Upper lobe of right lung (tissue), 1 donor: ENCODE measurements at regions not wholly inside any gene's neighbourhood (a gene's known extent, or its start where the extent isn't known, plus 50 kb on each side); places are given as distances from the start of the nearest gene placed in this dataset.

Experiments
- ATAC-seq: fragments of 200-7000 bp; cut with Tn5 transposase; one replicate; pipeline ENCODE4 v1.9.1; 2020; ENCODE audit warnings: mild to moderate bottlenecking, moderate library complexity
- DNase-seq: peaks from one replicate; pipeline ENCODE4 v3.0.0-alpha.2; 2020
- H3K27ac ChIP-seq: fragments of 200-600 bp; one replicate; pipeline ENCODE4 v1.8.0; 2022
- H3K27me3 ChIP-seq: fragments of 200-600 bp; one replicate; pipeline ENCODE4 v1.8.0; 2022; ENCODE audit warnings: mild to moderate bottlenecking
- H3K36me3 ChIP-seq: fragments of 200-600 bp; one replicate; pipeline ENCODE4 v1.8.0; 2022
- H3K4me1 ChIP-seq: fragments of 200-600 bp; one replicate; pipeline ENCODE4 v1.8.0; 2022
- H3K4me3 ChIP-seq: fragments of 200-600 bp; one replicate; pipeline ENCODE4 v1.8.0; 2022; ENCODE audit warnings: mild to moderate bottlenecking
- H3K9me3 ChIP-seq: fragments of 200-600 bp; one replicate; pipeline ENCODE4 v1.8.0; 2022
- intact Hi-C: fragments of 100-400 bp; cut with DNase I; formaldehyde crosslinking; loops from one replicate; pipeline ENCODE4 v1.11.0; 2022
- TF ChIP-seq, protein P1 (sequence below): fragments of 200-600 bp; IDR thresholded peaks from one replicate; pipeline ENCODE4 v1.8.0; 2022; ENCODE audit warnings: antibody characterized with exemption
- donor health status: DM: no; HTN: yes; CAD: no; lungs with severe emphysema.

GRCh38 chr1:58333511-58333910 is 213.0 kb downstream of the OMA1 start:
- intact Hi-C loops = no loop called here
- ATAC-seq = no peak

GRCh38 chr1:58331156-58331555 is 215.4 kb downstream of the OMA1 start:
- DNase-seq (no peak), ATAC-seq (no peak)
- TF ChIP-seq, protein P1, sequence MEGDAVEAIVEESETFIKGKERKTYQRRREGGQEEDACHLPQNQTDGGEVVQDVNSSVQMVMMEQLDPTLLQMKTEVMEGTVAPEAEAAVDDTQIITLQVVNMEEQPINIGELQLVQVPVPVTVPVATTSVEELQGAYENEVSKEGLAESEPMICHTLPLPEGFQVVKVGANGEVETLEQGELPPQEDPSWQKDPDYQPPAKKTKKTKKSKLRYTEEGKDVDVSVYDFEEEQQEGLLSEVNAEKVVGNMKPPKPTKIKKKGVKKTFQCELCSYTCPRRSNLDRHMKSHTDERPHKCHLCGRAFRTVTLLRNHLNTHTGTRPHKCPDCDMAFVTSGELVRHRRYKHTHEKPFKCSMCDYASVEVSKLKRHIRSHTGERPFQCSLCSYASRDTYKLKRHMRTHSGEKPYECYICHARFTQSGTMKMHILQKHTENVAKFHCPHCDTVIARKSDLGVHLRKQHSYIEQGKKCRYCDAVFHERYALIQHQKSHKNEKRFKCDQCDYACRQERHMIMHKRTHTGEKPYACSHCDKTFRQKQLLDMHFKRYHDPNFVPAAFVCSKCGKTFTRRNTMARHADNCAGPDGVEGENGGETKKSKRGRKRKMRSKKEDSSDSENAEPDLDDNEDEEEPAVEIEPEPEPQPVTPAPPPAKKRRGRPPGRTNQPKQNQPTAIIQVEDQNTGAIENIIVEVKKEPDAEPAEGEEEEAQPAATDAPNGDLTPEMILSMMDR = no peak
- intact Hi-C loops = no loop called here
- no peaks in the 10 kb centered on the region for H3K36me3 ChIP-seq
- no peaks in the 10 kb centered on the region for H3K9me3 ChIP-seq
- H3K27me3 ChIP-seq = no peaks in the 10 kb centered on the region
- H3K4me1 ChIP-seq = no peaks in the 10 kb centered on the region
- no peak overlapping the region for H3K4me3 ChIP-seq
- H3K27ac ChIP-seq = no peak overlapping the region

More at GRCh38 chr1:58333511-58333910, 213.0 kb downstream of the OMA1 start:
- Histone ChIP-seq H3K27me3 (no peaks in the 10 kb centered on the region), H3K27ac (no peak overlapping the region), H3K9me3 (no peaks in the 10 kb centered on the region), H3K36me3 (no peaks in the 10 kb centered on the region), H3K4me3 (no peak overlapping the region), H3K4me1 (no peaks in the 10 kb centered on the region)
- no peak for DNase-seq
- TF ChIP-seq, protein P1 = no peak

DNA sequence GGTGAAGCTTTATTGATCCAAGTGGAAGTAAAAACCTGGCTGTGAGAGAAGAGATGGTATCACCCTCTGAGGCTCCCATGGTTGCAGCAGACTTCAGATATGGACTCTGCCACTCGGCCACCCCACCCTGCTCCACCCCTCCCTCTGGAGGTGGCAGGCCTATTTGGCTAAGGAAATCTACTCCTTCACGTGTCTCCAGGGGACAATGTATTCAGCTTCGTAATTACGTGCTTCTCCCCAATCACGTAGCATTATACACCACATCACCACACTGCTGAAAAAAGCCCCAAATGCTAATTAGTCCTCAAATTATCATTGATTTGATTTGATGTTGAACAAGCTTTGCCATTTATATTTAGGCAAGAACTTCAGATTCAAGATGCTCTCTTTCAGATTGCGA is 220.7 kb downstream of the OMA1 start:
- intact Hi-C loops = no loop called here
- DNase-seq = no peak

DNA sequence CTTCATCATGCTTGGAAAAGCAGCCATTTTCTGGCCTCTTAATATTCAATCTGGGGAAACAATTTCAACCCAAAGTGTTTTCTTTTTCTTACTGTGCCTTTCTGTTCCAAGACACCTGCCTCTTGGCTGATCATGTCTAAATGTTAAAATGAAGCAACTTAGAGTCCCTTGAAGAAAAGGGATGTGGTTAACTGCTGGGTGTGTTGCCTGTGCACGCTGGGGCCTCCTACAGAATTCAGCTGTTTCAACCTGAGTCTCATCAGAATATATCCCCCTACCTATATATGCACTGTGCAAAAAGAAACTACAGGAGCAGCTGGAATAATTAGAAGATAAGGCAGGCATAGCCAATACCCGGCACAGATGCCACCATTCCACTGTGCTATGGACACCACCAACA is 222.0 kb downstream of the OMA1 start:
- intact Hi-C loops = no loop called here
- Histone ChIP-seq H3K27ac (no peak overlapping the region), H3K4me3 (no peak overlapping the region), H3K36me3 (no peaks in the 10 kb centered on the region), H3K9me3 (no peaks in the 10 kb centered on the region), H3K27me3 (no peaks in the 10 kb centered on the region), H3K4me1 (no peaks in the 10 kb centered on the region)
- ATAC-seq (no peak), DNase-seq (no peak)
- TF ChIP-seq, protein P1 = no peak

More for the DNA sequence above, 220.7 kb downstream of the OMA1 start:
- no peaks in the 10 kb centered on the region for H3K9me3 ChIP-seq
- TF ChIP-seq, protein P1 = no peak
- H3K27ac ChIP-seq = no peak overlapping the region
- no peak for ATAC-seq
- no peaks in the 10 kb centered on the region for H3K27me3 ChIP-seq
- H3K4me1 ChIP-seq = no peaks in the 10 kb centered on the region
- H3K36me3 ChIP-seq = no peaks in the 10 kb centered on the region
- no peak overlapping the region for H3K4me3 ChIP-seq

DNA sequence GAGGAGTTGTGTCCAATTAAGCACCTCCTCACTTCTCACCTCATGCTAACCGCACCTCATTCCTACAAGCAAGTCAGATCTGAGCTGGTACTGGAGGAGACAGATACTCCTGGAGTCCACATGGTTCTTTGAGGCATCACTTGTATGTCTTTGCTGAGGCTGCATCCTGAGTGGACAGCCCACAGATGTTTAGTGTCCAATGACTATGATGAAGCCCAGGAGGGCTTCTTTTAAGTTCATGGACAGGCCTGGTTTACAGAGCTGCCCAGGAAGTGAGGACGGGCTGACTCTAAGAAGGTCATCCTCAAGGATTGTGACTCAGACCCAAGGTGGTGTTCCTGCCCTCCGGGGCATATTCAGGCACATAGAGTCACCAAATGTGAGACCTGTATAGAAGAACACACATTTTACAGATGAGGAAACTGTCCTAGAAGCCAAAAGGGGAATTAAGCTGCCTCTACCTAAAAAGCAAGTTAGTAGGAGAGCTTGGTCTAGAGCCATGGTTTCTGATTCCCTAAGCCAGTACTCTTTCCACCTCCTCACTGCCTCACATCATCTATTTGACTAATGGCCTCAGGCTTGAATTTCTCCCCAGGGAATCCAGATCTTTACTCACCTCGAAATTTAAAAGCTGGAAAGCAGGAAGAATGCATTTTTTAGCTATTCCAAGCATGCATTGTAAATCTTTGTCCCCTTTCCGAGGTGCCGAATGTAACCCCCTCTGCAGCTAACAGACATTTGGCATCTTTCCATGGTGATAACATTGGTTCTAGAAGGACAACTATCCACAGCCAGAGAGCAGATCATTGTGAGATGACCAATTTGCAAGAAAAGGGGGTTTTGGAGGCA is 228.1 kb downstream of the OMA1 start:
- ATAC-seq (no peak), DNase-seq (no peak)
- H3K27ac ChIP-seq = no peak overlapping the region
- H3K4me1 ChIP-seq = no peaks in the 10 kb centered on the region
- no peaks in the 10 kb centered on the region for H3K36me3 ChIP-seq
- H3K9me3 ChIP-seq = no peaks in the 10 kb centered on the region
- no peaks in the 10 kb centered on the region for H3K27me3 ChIP-seq
- TF ChIP-seq, protein P1 = no peak
- intact Hi-C loops = no loop called here
- no peak overlapping the region for H3K4me3 ChIP-seq
